CD8-positive, alpha-beta memory T cell (primary cell): ENCODE measurements at regions not wholly inside any gene's neighbourhood (a gene's known extent, or its start where the extent isn't known, plus 50 kb on each side); places are given as distances from the start of the nearest gene placed in this dataset.

Experiments
- CTCF ChIA-PET: fragments of 350-600 bp; sonication (Branson Sonifier 250); formaldehyde crosslinking; loops from one replicate; lab custom pipeline; 2021; ENCODE audit warnings: antibody characterized with exemption; lab: Charles Lee
- POLR2A ChIA-PET: fragments of 350-600 bp; sonication (Branson Sonifier 250); formaldehyde crosslinking; loops from one replicate; lab custom pipeline; 2021; ENCODE audit warnings: antibody characterized with exemption; lab: Charles Lee
- DNase-seq, 5 donors: peaks; one replicate each; pipeline versions ENCODE4 v3.0.0 to v3.0.0-alpha.2; 2020 to 2022; ENCODE audit warnings: mixed read lengths in 1 of 5
- H3K27ac ChIP-seq: one replicate; pipeline ENCODE4 v1.7.0; 2013; ENCODE audit warnings: low read depth, mild to moderate bottlenecking, low read length, moderate library complexity
- H3K27me3 ChIP-seq: 2 replicates; pipeline ENCODE4 v1.7.0; 2013; ENCODE audit warnings: low read length, mild to moderate bottlenecking; ENCODE audit not compliant: insufficient read depth, poor library complexity, severe bottlenecking
- H3K36me3 ChIP-seq: 2 replicates; pipeline ENCODE4 v1.7.0; 2013; ENCODE audit warnings: mild to moderate bottlenecking, low read length, moderate library complexity; ENCODE audit not compliant: insufficient read depth
- H3K4me1 ChIP-seq: 2 replicates; pipeline ENCODE4 v1.7.0; 2013; ENCODE audit warnings: mild to moderate bottlenecking, low read length, moderate library complexity; ENCODE audit not compliant: insufficient read depth
- H3K4me3 ChIP-seq: 2 replicates; pipeline ENCODE4 v1.7.0; 2013; ENCODE audit warnings: mild to moderate bottlenecking, low read length
- H3K9me3 ChIP-seq: 2 replicates; pipeline ENCODE4 v1.7.0; 2013; ENCODE audit warnings: mild to moderate bottlenecking, low read length
- H3K27ac Mint-ChIP-seq, 8 donors: one replicate each; pipeline ENCODE4 v1.8.0; 2020 to 2021; ENCODE audit warnings: mixed read lengths in 8 of 8, mild to moderate bottlenecking in 6 of 8, inconsistent platforms in 3 of 8, moderate library complexity in 3 of 8
- H3K27me3 Mint-ChIP-seq, 2 donors: one replicate each; pipeline ENCODE4 v1.8.0; 2020 to 2021; ENCODE audit warnings: mixed read lengths in 2 of 2, mild to moderate bottlenecking in 1 of 2, moderate library complexity in 1 of 2
- H3K36me3 Mint-ChIP-seq, 3 donors: one replicate each; pipeline ENCODE4 v1.8.0; 2020 to 2021; ENCODE audit warnings: mixed read lengths in 3 of 3, inconsistent platforms in 1 of 3, mild to moderate bottlenecking in 1 of 3
- H3K4me1 Mint-ChIP-seq, 3 donors: one replicate each; pipeline ENCODE4 v1.8.0; 2020 to 2021; ENCODE audit warnings: mixed read lengths in 3 of 3, inconsistent platforms in 1 of 3, mild to moderate bottlenecking in 1 of 3
- H3K4me3 Mint-ChIP-seq, 7 donors: one replicate each; pipeline ENCODE4 v1.8.0; 2020 to 2021; ENCODE audit warnings: mixed read lengths in 7 of 7, mild to moderate bottlenecking in 6 of 7, moderate library complexity in 4 of 7, inconsistent platforms in 2 of 7
- H3K9me3 Mint-ChIP-seq, 5 donors: one replicate each; pipeline ENCODE4 v1.8.0; 2020 to 2022; ENCODE audit warnings: mixed read lengths in 5 of 5, mild to moderate bottlenecking in 3 of 5, moderate library complexity in 2 of 5, inconsistent platforms in 1 of 5

- H3K4me1 Mint-ChIP-seq: no peaks in the 10 kb centered on the region
- no peak overlapping the region for H3K4me3 Mint-ChIP-seq
- no peaks in the 10 kb centered on the region for H3K27me3 Mint-ChIP-seq
- peaks cover 4 to 15% (median 7%) of the 10 kb centered on the region in 5 donors for H3K9me3 Mint-ChIP-seq
- H3K9me3 ChIP-seq: no peaks in the 10 kb centered on the region
- CTCF ChIA-PET: no interaction called here
- H3K27ac Mint-ChIP-seq: no peak overlapping the region
- H3K36me3 Mint-ChIP-seq: no peaks in the 10 kb centered on the region
- no peak overlapping the region for H3K4me3 ChIP-seq
- no peak for DNase-seq
- H3K27me3 ChIP-seq: no peaks in the 10 kb centered on the region
- H3K27ac ChIP-seq: no peak overlapping the region
- no peaks in the 10 kb centered on the region for H3K36me3 ChIP-seq
- H3K4me1 ChIP-seq: no peaks in the 10 kb centered on the region
- POLR2A ChIA-PET: no interaction called here
These were observed 224.7 kb upstream of the GBE1 start for GRCh38 chr3:81985996-81986723.

DNA sequence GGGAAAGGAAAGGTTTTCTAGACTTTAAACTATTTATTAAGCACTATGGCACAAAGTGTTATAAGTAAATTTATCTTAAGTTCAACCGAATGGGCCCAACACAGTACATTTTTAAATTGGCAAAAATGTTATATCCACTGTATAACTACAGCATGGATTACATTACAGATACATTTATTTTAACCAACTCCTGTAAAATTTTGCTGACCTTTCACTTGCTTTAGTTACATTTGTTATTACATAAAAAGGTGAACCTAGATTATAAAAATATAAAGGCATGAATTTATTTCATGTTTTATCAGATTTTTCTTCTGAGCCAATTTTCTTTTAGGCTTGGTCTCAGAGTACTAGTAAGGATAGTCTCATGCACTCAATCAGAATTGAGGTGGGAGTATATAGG is 221.9 kb upstream of the GBE1 start:
- Mint-ChIP-seq H3K27me3 (no peaks in the 10 kb centered on the region), H3K36me3 (no peaks in the 10 kb centered on the region), H3K27ac (no peak overlapping the region), H3K9me3 (peaks cover 1 to 11% (median 7%) of the 10 kb centered on the region in 5 donors), H3K4me1 (no peaks in the 10 kb centered on the region), H3K4me3 (no peak overlapping the region)
- no peak overlapping the region for H3K4me3 ChIP-seq
- ChIA-PET POLR2A (no interaction called here), CTCF (no interaction called here)
- no peaks in the 10 kb centered on the region for H3K4me1 ChIP-seq
- no peak for DNase-seq
- no peaks in the 10 kb centered on the region for H3K27me3 ChIP-seq
- H3K9me3 ChIP-seq: no peaks in the 10 kb centered on the region
- H3K36me3 ChIP-seq: no peaks in the 10 kb centered on the region
- no peak overlapping the region for H3K27ac ChIP-seq

DNA sequence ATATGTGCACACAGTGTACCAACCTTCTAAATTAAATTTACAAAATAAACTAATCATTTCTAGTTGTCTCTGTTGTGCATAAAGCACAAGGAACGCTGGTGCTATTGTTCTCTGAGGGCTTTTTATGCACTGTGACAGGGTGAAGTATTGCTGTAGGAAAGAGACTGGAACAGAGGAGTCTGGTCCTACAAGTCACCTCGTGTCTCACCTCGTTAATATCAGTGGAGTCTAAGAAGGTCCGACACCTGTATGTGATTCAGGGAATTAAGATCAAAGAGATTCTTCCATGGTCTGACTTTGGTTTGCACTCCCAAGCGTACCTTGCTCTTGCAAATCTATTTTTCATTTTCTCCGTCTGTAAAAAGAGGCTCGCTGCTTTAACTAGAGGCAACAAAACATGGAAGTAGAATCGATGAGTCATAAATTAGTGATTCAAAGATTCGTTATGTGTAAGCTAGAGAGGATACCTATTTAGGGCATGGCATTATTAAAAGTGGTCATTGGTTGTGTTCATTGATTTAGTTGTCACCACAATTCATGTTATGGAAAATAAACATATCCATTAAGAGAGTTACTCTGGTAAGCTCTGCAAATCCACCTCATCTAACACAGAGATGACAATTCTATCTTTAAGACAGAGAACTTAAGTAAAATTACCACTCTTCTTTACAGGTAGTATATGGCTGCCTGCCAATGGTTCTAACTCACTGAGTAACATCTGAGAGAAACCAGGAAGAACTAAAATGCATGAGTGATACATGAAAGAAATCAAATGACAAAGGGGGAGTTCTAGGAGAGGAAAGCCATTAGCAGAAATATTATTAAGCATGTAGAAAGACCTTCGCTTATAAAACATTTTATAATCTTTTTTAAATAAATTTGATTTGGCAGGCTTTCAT is 219.4 kb upstream of the GBE1 start:
- Histone ChIP-seq H3K27ac (no peak overlapping the region), H3K27me3 (no peaks in the 10 kb centered on the region), H3K4me3 (no peak overlapping the region), H3K4me1 (no peaks in the 10 kb centered on the region), H3K36me3 (no peaks in the 10 kb centered on the region), H3K9me3 (no peaks in the 10 kb centered on the region)
- Mint-ChIP-seq H3K9me3 (peaks cover 0 to 9% (median 6%) of the 10 kb centered on the region in 5 donors), H3K4me1 (no peaks in the 10 kb centered on the region), H3K4me3 (no peak overlapping the region), H3K27ac (no peak overlapping the region), H3K36me3 (no peaks in the 10 kb centered on the region), H3K27me3 (no peaks in the 10 kb centered on the region)
- CTCF ChIA-PET: no interaction called here
- DNase-seq: no peak
- POLR2A ChIA-PET: no interaction called here

DNA sequence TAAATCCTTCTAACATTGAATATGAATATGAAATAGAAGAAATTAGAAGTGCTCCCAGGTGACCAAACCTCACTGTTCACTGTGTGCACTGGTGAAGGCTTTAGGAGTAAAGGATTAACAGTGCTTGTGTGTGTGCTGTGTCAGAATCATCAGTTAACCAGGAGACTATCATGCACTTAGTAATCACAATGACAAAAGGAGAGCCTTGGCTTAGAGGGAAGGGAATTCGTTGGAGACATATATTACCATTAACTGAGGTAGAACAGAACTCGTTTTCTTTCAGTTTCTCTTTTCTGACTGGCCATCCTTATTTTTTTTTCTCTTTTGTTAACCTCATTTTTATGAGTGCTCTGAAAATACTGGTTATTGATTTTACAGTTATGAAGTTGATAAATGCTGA is 213.3 kb upstream of the GBE1 start:
- H3K27ac Mint-ChIP-seq: no peak overlapping the region
- H3K4me3 Mint-ChIP-seq: no peak overlapping the region
- H3K27me3 Mint-ChIP-seq: no peaks in the 10 kb centered on the region
- CTCF ChIA-PET: no interaction called here
- no peaks in the 10 kb centered on the region for H3K36me3 ChIP-seq
- POLR2A ChIA-PET: no interaction called here
- H3K9me3 Mint-ChIP-seq: peaks cover 0 to 6% (median 0%) of the 10 kb centered on the region in 5 donors
- no peaks in the 10 kb centered on the region for H3K27me3 ChIP-seq
- no peak for DNase-seq
- no peaks in the 10 kb centered on the region for H3K36me3 Mint-ChIP-seq
- no peaks in the 10 kb centered on the region for H3K4me1 ChIP-seq
- H3K27ac ChIP-seq: no peak overlapping the region
- no peak overlapping the region for H3K4me3 ChIP-seq
- no peaks in the 10 kb centered on the region for H3K4me1 Mint-ChIP-seq
- no peaks in the 10 kb centered on the region for H3K9me3 ChIP-seq

DNA sequence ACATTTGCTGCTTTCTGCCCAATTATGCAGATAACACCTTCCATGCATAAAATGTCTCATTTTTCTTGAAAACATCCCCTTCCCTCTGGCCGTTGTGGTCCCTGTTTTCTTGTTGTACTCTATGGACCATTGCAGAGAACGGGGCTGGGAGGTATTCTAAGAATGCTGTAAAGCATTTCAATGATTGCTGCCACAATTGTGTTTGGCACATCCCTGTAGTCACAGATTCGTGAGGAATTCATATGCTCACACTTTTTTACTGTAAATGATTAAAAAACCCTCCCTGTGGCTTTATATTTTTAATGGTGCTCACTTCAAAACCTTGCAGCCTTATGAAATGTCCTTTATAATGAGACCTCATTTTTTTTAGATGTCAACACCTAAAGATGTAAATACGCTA is 207.2 kb upstream of the GBE1 start:
- Histone ChIP-seq H3K27me3 (no peaks in the 10 kb centered on the region), H3K9me3 (no peaks in the 10 kb centered on the region), H3K36me3 (no peaks in the 10 kb centered on the region), H3K27ac (no peak overlapping the region), H3K4me3 (no peak overlapping the region), H3K4me1 (no peaks in the 10 kb centered on the region)
- Mint-ChIP-seq H3K36me3 (no peaks in the 10 kb centered on the region), H3K9me3 (peaks cover 0 to 6% (median 1%) of the 10 kb centered on the region in 5 donors), H3K4me3 (no peak overlapping the region), H3K27me3 (no peaks in the 10 kb centered on the region), H3K27ac (no peak overlapping the region), H3K4me1 (no peaks in the 10 kb centered on the region)
- DNase-seq: no peak
- ChIA-PET POLR2A (no interaction called here), CTCF (no interaction called here)

- H3K4me3 Mint-ChIP-seq: no peak overlapping the region
- no peak for DNase-seq
- Histone ChIP-seq H3K27me3 (no peaks in the 10 kb centered on the region), H3K9me3 (no peaks in the 10 kb centered on the region), H3K4me1 (no peaks in the 10 kb centered on the region), H3K27ac (no peak overlapping the region), H3K36me3 (no peaks in the 10 kb centered on the region), H3K4me3 (no peak overlapping the region)
- H3K27ac Mint-ChIP-seq: no peak overlapping the region
- POLR2A ChIA-PET: no interaction called here
- H3K27me3 Mint-ChIP-seq: no peaks in the 10 kb centered on the region
- no peaks in the 10 kb centered on the region for H3K36me3 Mint-ChIP-seq
- no peaks in the 10 kb centered on the region for H3K4me1 Mint-ChIP-seq
- CTCF ChIA-PET: no interaction called here
- H3K9me3 Mint-ChIP-seq: peaks cover 0 to 6% (median 1%) of the 10 kb centered on the region in 5 donors
These were observed 205.9 kb upstream of the GBE1 start for GRCh38 chr3:81967393-81967792.

DNA sequence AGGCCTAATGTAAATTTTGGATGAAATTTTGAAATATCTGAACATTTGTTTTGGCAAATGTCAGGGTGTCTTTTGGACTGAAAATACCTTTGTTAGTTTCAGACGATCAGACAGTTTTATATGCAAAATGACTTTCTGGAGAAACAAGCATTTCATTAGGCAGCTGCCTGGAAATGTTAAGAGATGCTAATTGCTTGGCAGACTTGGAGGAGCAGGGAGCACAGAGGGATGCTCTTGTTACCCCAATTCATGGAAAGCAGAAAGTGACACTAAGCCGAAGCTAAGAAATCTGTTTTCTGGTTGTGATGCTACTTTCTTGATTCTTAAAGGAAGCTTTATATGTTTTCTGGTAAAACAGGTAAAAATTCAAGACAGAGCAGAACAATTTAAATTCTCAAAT is 204.3 kb upstream of the GBE1 start:
- Histone ChIP-seq H3K36me3 (no peaks in the 10 kb centered on the region), H3K27me3 (no peaks in the 10 kb centered on the region), H3K4me1 (no peaks in the 10 kb centered on the region), H3K27ac (no peak overlapping the region), H3K4me3 (no peak overlapping the region), H3K9me3 (no peaks in the 10 kb centered on the region)
- no peak for DNase-seq
- no peaks in the 10 kb centered on the region for H3K36me3 Mint-ChIP-seq
- H3K4me3 Mint-ChIP-seq: no peak overlapping the region
- no peaks in the 10 kb centered on the region for H3K27me3 Mint-ChIP-seq
- H3K9me3 Mint-ChIP-seq: peaks cover 0 to 3% (median 0%) of the 10 kb centered on the region in 5 donors
- H3K27ac Mint-ChIP-seq: no peak overlapping the region
- ChIA-PET CTCF (no interaction called here), POLR2A (no interaction called here)
- no peaks in the 10 kb centered on the region for H3K4me1 Mint-ChIP-seq

DNA sequence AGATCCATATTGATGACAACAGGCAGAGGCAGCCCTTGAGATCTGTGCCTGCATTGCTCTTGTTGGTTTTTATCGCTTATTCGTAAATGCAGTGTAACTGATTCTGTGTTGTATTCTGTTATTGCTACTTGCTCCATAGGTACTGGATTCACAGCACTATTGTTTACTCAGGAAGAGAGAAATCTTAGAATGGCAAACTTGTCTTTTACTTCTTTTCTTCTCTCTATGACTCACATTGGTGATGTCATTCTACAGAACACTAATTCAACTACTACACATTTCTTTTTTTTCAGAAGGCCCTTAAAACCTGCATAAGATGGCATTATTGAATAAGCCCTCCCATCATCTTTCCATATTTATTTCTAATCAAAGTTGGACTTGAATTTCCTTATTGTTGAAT is 201.0 kb upstream of the GBE1 start:
- Mint-ChIP-seq H3K4me1 (no peaks in the 10 kb centered on the region), H3K27ac (no peak overlapping the region), H3K36me3 (no peaks in the 10 kb centered on the region), H3K4me3 (no peak overlapping the region), H3K27me3 (no peaks in the 10 kb centered on the region), H3K9me3 (peaks cover 0 to 4% (median 1%) of the 10 kb centered on the region in 5 donors)
- no peaks in the 10 kb centered on the region for H3K9me3 ChIP-seq
- H3K36me3 ChIP-seq: no peaks in the 10 kb centered on the region
- H3K4me3 ChIP-seq: no peak overlapping the region
- H3K27ac ChIP-seq: no peak overlapping the region
- POLR2A ChIA-PET: no interaction called here
- no peak for DNase-seq
- no peaks in the 10 kb centered on the region for H3K27me3 ChIP-seq
- CTCF ChIA-PET: no interaction called here
- H3K4me1 ChIP-seq: no peaks in the 10 kb centered on the region
